HG03139 (cell line): ENCODE measurements at regions not wholly inside any gene's neighbourhood (a gene's known extent, or its start where the extent isn't known, plus 50 kb on each side); places are given as distances from the start of the nearest gene placed in this dataset.

Source experiments
- ATAC-seq: cut with Tn5 transposase; IDR thresholded peaks from one replicate; pipeline ENCODE4 v1.9.1; 2021; ENCODE audit not compliant: unreplicated experiment

GRCh38 chr10:120367341-120367740, 89.7 kb upstream of the PLPP4 start:
- no peak for ATAC-seq

- no peak for ATAC-seq
Observed at GRCh38 chr10:120368338-120368737, 88.7 kb upstream of the PLPP4 start.

- no peak for ATAC-seq
Observed at GRCh38 chr10:120368927-120369326, 88.1 kb upstream of the PLPP4 start.

- no peak for ATAC-seq
Observed at GRCh38 chr10:120369856-120370276, 87.2 kb upstream of the PLPP4 start.

GRCh38 chr10:120371856-120372255, 85.2 kb upstream of the PLPP4 start:
- ATAC-seq = no peak

GRCh38 chr10:120372917-120373316, 84.1 kb upstream of the PLPP4 start:
- ATAC-seq = no peak

GRCh38 chr10:120375666-120376065, 81.4 kb upstream of the PLPP4 start:
- no peak for ATAC-seq

GRCh38 chr10:120381931-120382330, 75.1 kb upstream of the PLPP4 start:
- no peak for ATAC-seq

- ATAC-seq = no peak
Observed at GRCh38 chr10:120382360-120382759, 74.7 kb upstream of the PLPP4 start.

- no peak for ATAC-seq
Observed at GRCh38 chr10:120385992-120386391, 71.0 kb upstream of the PLPP4 start.

GRCh38 chr10:120386896-120387295, 70.1 kb upstream of the PLPP4 start:
- no peak for ATAC-seq

- ATAC-seq = no peak
Observed at GRCh38 chr10:120387326-120387725, 69.7 kb upstream of the PLPP4 start.

- ATAC-seq = no peak
Observed at GRCh38 chr10:120392245-120392644, 64.8 kb upstream of the PLPP4 start.

GRCh38 chr10:120392671-120393079, 64.4 kb upstream of the PLPP4 start:
- ATAC-seq = no peak

GRCh38 chr10:120394446-120394845, 62.6 kb upstream of the PLPP4 start:
- no peak for ATAC-seq

- no peak for ATAC-seq
Observed at GRCh38 chr10:120396228-120396627, 60.8 kb upstream of the PLPP4 start.

GRCh38 chr10:120398180-120398579, 58.8 kb upstream of the PLPP4 start:
- ATAC-seq = no peak

GRCh38 chr10:120400601-120401000, 56.4 kb upstream of the PLPP4 start:
- no peak for ATAC-seq

- ATAC-seq = no peak
Observed at GRCh38 chr10:120402147-120402766, 54.8 kb upstream of the PLPP4 start.

GRCh38 chr10:120403109-120403508, 53.9 kb upstream of the PLPP4 start:
- ATAC-seq = no peak

GRCh38 chr10:120406376-120406775, 50.7 kb upstream of the PLPP4 start:
- ATAC-seq = no peak
